Psoas muscle (tissue), 7 donors: ENCODE measurements at regions not wholly inside any gene's neighbourhood (a gene's known extent, or its start where the extent isn't known, plus 50 kb on each side); places are given as distances from the start of the nearest gene placed in this dataset.

Experiments used
- ATAC-seq, 4 donors: fragments of 200-7000 bp; cut with Tn5 transposase; one replicate each; pipeline ENCODE4 v1.9.1; 2020; ENCODE audit warnings: moderate library complexity in 3 of 4, mild to moderate bottlenecking in 2 of 4
- DNase-seq, 2 donors: peaks; one replicate each; pipeline ENCODE4 v3.0.0-alpha.2; 2020
- H3K27ac ChIP-seq: fragments of 200-600 bp; one replicate; pipeline ENCODE4 v1.8.0; 2022
- H3K27me3 ChIP-seq, 3 donors: fragments of 200-600 bp in 1 of 3; one replicate each; pipeline versions ENCODE4 v1.6.1 to v1.8.0; 2013 to 2022; ENCODE audit warnings: low read length in 2 of 3, mild to moderate bottlenecking in 2 of 3, moderate library complexity in 1 of 3; ENCODE audit not compliant: insufficient read depth in 3 of 3
- H3K36me3 ChIP-seq, 2 donors: fragments of 200-600 bp in 1 of 2; one replicate each; pipeline versions ENCODE4 v1.6.1 to v1.8.0; 2013 to 2022; ENCODE audit warnings: low read depth in 1 of 2, mild to moderate bottlenecking in 1 of 2, moderate library complexity in 1 of 2; ENCODE audit not compliant: insufficient read depth in 1 of 2
- H3K4me1 ChIP-seq: fragments of 200-600 bp; one replicate; pipeline ENCODE4 v1.8.0; 2022
- H3K4me3 ChIP-seq: fragments of 200-600 bp; one replicate; pipeline ENCODE4 v1.8.0; 2022; ENCODE audit warnings: mild to moderate bottlenecking
- H3K9me3 ChIP-seq: fragments of 200-600 bp; one replicate; pipeline ENCODE4 v1.8.0; 2022
- WGBS, 3 donors: extraction: QIAGEN DNeasy Blood & Tissue Kit; methylation state at CpG; one replicate each; pipeline versions ENCODE4 v1.1.6 to v1.1.7; 2013; 5-methylcytosine and 5-hydroxymethylcytosine counted together
- intact Hi-C, 2 donors: fragments of 100-400 bp; cut with DNase I; formaldehyde crosslinking; loops; one replicate each; pipeline versions ENCODE4 v1.11.0 to v1.14.2; 2022
- TF ChIP-seq, protein P1 (sequence below): fragments of 200-600 bp; IDR thresholded peaks from one replicate; pipeline ENCODE4 v1.8.0; 2022; ENCODE audit warnings: antibody characterized with exemption
- donor health status: healthy with polysubstance abuse.
- donor health status: DM: no; HTN: no; CAD: no; lungs with moderate emphysema.
- donor health status: Bipolar disorder and iron deficiency.
- donor health status: healthy.
- donor health status: DM: yes; HTN: yes; CAD: no.
- donor health status: DM: no; HTN: no; CAD: no.
- donor health status: DM: yes; HTN: yes; CAD: no.

DNA sequence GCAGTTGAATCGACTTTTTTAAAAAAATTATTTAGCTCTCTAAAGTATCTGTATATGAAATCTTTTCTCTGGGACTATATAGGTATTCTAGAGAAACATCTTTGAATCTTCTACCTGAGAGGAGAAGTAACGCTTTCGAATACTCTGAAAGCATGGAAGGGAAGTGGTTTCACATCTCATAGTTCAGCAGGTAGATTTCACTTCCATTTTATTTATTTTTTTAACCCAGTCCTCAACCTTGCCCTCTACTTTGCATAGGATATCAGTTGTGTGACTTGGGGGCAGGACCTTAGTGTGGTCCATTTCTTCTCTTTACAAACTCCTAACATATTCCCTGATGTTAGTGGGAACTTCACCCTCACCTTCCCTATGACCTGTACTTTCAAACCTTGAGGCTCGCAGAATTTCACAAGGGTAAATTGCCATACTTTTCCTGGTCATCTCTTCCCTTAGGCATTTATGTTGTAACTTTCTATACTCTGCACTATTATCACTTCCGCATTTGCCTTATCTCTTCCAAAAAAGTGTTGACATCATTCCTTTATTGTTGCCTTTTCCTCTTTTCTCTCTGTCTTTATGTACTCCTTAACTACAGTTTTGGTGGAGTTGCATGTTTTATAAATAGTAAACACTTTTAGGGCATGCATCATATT is 1208.5 kb upstream of the ADGRL4 start:
- Histone ChIP-seq H3K4me3 (no peak overlapping the region), H3K27ac (no peak overlapping the region), H3K4me1 (no peaks in the 10 kb centered on the region), H3K27me3 (no peaks in the 10 kb centered on the region), H3K9me3 (no peaks in the 10 kb centered on the region), H3K36me3 (no peaks in the 10 kb centered on the region)
- TF ChIP-seq, protein P1, sequence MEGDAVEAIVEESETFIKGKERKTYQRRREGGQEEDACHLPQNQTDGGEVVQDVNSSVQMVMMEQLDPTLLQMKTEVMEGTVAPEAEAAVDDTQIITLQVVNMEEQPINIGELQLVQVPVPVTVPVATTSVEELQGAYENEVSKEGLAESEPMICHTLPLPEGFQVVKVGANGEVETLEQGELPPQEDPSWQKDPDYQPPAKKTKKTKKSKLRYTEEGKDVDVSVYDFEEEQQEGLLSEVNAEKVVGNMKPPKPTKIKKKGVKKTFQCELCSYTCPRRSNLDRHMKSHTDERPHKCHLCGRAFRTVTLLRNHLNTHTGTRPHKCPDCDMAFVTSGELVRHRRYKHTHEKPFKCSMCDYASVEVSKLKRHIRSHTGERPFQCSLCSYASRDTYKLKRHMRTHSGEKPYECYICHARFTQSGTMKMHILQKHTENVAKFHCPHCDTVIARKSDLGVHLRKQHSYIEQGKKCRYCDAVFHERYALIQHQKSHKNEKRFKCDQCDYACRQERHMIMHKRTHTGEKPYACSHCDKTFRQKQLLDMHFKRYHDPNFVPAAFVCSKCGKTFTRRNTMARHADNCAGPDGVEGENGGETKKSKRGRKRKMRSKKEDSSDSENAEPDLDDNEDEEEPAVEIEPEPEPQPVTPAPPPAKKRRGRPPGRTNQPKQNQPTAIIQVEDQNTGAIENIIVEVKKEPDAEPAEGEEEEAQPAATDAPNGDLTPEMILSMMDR: no peak
- intact Hi-C loops: no loop called here
- DNase-seq (no peak), ATAC-seq (no peak)
- 87 to 93% (median 92%) methylated on average over 5 of the region's 5 CpGs for WGBS, 3 donors

DNA sequence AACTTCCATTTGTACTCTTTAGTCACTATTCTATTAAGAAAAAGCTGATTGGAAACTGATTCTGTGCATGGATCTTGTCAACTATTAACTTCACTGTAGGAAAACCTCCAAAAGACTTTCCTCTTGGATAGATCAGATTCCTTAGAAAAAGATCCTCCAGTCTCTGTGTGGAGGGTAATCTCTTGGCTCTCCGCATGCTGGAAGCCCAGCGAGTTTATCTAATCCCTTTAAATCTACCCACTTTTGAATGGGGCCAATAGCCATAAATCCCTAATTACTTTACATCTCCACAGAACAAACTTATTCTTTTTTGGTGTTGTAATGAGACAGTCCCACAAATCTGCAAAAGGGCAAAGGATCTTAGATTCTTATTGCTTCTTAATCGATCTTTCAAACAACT is 1206.4 kb upstream of the ADGRL4 start:
- Histone ChIP-seq H3K36me3 (no peaks in the 10 kb centered on the region), H3K27me3 (no peaks in the 10 kb centered on the region), H3K4me3 (no peak overlapping the region), H3K9me3 (no peaks in the 10 kb centered on the region), H3K4me1 (no peaks in the 10 kb centered on the region), H3K27ac (no peak overlapping the region)
- 61 to 66% (median 66%) methylated on average over 3 of the region's 3 CpGs for WGBS, 3 donors
- intact Hi-C loops: no loop called here
- DNase-seq (no peak), ATAC-seq (no peak)
- TF ChIP-seq, protein P1: no peak

GRCh38 chr1:80211691-80212380 is 1205.3 kb upstream of the ADGRL4 start:
- Histone ChIP-seq H3K4me1 (no peaks in the 10 kb centered on the region), H3K27ac (no peak overlapping the region), H3K27me3 (no peaks in the 10 kb centered on the region), H3K36me3 (no peaks in the 10 kb centered on the region), H3K4me3 (no peak overlapping the region), H3K9me3 (no peaks in the 10 kb centered on the region)
- 77 to 84% (median 77%) methylated on average over 8 of the region's 8 CpGs for WGBS, 3 donors
- intact Hi-C loops: no loop called here
- ATAC-seq (no peak), DNase-seq (no peak)
- TF ChIP-seq, protein P1: no peak

GRCh38 chr1:80202118-80202517 is 1195.6 kb upstream of the ADGRL4 start:
- Histone ChIP-seq H3K27me3 (no peaks in the 10 kb centered on the region), H3K36me3 (no peaks in the 10 kb centered on the region), H3K4me3 (no peak overlapping the region), H3K9me3 (no peaks in the 10 kb centered on the region), H3K27ac (no peak overlapping the region), H3K4me1 (no peaks in the 10 kb centered on the region)
- intact Hi-C loops: no loop called here
- DNase-seq (no peak), ATAC-seq (no peak)
- 87 to 91% (median 88%) methylated on average over 4 of the region's 4 CpGs for WGBS, 3 donors
- TF ChIP-seq, protein P1: no peak
